Dedifferentiated amniotic fluid mesenchymal stem cell (primary cell): ENCODE measurements at regions not wholly inside any gene's neighbourhood (a gene's known extent, or its start where the extent isn't known, plus 50 kb on each side); places are given as distances from the start of the nearest gene placed in this dataset.
"Not testable (repeated sequence)": the region's sequence is repeated elsewhere in the genome, so short reads cannot be mapped to it uniquely, and the experiment has no call there.

ENCODE experiments used
- DNase-seq: peaks from one replicate; pipeline ENCODE4 v3.0.0-alpha.2; 2016; ENCODE audit errors: extremely low spot score

DNA sequence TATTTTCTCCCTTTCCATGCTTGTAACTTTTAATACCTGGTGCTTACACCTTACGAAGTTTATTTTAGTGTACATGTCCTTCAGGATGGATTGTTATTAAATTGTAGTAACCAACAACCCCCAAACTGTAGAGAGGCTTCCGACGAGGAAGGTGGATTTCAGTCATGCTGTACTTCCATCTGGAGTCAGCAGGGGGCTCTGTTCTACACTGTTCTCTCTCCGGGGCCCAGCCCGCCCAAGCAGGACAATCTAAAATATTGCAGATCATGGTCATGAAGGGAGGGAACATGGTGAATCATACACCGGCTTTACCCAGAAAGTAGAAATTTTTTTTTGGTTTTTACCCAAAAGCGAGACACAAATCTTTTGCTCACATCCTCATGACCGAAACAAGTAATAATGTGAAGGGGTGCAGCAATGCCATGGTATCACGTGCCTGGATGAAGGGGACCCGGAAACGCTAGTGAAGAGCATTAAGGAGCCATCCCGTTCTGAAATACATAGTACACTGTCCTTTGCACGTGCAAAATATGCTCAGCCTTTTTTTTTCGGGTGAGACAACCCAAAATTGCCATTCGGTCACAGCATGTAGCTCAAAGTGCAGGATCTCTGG, 884.8 kb downstream of the EPHA4 start:
- peak; percentile 67 for DNase-seq

DNA sequence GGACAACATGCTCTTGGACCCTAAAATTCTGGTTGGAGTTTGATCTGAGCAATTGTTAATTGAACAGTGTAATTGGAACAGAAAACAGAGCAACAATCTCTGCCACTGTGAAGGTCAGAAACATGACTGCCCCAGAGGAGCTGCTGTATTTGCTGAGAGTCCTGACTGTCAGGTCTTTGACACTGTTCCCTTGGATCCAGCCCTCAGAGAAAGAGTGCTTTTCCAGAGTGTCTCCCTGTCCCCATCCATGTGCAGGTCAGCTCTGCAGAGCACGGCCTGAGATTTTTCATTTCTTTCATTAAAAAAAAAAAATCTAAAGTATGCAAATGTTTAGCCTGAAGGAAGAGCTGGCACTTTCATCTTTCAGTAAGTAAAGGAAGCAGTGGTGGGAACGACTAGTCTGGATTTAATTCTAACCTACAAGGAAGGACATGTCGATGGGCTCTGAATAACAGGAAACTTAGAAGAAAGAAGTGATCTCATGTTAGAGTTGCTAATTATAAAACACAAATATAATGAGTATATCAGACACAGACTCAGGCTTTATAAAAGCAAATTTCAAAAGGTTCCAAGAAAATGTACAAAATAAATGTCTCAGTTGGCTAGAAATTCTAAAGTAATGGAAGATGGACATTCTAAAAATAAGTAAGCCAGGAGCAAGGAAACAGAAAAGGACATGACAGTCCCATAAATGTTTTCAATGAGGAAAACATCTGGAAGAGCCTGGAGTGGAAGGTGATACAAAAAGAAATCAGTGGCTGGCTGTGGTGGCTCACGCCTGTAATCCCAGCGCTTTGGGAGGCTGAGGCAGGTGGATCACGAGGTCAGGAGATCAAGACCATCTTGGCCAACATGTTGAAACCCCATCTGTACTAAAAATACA, 876.5 kb downstream of the EPHA4 start:
- DNase-seq, result no peak

DNA sequence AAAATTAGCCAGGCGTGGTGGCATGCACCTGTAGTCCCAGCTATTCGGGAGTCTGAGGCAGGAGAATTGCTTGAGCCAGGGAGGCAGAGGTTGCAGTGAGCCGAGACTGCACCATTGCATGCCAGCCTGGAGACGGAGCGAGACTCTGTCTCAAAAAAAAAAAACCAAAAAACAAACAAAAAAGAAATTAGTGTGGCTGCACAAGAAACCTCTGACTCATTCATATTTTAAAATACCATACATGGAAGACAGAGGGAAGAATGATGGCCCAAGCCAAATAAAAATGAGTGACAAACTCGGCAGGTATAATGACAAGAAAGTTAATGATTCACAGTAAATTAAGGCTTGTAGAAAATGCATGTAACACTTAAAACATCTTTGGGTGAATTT, 875.8 kb downstream of the EPHA4 start:
- no peak for DNase-seq

DNA sequence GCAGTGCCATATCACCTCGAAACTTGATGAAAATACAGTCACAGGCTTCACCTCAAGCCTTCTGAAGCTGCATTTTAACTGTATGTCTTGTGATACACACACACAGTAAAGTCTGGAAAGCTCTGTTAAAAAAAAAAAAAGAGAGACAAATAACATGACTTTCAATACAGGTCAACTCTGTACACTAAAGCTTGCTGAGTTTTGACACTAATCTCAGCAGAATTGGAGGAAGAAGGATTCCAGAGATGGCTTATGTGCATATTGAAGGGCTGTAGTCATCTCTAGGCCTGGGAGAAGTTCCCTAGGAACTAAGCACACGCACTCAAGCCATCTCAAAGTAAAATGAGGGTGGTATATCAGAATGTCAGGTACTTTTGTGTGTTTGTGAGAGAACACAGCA, 875.1 kb downstream of the EPHA4 start:
- no peak for DNase-seq

DNA sequence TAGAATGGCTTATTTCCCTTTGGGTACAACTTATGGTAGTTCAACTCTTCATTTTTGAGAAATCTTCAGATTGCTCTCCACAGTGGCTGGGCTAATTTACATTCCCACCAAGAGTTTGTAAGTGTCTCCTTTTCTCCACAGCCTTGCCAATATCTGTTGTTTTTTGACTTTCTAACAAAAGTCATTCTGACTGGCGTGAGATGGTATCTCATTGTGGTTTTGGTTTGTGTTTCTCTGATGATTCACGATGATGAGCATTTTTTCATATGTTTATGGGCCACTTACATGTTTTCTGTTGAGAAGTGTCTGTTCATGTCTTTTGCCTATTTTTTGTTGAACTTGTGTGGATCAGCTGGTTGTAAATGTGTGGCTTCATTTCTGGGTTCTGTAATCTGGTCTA, 871.0 kb downstream of the EPHA4 start:
- DNase-seq, result no peak

DNA sequence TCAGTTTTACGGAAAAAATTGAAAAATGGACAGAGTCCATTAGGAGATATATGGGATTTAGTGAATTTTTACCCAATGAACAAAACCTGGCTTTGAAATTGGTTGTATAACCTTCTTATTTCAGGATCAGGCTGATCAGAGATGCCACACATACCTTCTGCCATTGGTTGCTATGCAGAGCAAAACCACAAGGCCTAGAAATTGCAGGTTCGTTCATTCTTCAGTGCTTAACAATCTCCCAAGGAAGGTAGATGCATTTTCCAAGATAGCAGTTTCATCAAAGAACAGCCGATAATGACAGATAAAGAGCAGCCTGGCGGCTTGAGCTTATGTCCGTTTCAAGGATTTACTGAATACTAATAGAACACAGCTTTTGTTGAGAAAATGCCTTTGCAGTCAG, 868.8 kb downstream of the EPHA4 start:
- no peak for DNase-seq

DNA sequence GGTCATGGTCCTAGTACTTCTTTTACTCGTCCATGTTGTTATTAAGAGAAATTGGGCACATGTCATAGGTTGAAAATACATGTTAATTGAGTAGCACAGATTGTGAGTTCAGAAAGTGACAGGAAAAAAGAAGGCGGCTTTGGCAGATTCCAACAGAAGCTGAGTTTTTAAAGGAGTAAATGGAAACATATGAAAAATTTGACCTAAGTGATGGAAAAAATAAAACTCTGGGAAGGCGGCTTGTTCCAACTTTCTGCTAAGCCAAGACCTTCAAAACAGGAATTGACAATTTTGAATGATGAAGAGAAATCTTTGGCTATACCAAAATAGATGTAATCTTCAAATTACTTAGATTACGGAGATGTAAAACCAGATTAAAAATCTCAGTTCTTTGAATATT, 868.0 kb downstream of the EPHA4 start:
- no peak for DNase-seq

DNA sequence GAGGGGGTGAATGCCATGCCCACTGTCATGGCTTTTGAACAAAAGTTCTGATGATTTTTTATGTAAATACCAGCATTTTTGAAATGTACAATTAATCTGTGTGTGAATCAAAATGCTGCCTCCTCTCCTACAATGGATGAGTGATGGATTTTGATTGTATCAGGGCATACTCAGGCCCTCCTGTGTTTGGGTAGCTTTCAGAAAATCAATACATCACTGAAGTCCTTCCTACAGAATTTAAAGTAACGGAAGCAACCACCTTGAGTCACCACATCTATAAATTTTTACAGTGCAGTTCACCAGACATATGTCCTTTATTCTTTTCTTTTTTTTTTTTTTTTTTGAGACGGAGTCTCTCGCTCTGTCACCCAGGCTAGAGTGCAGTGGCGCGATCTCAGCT, 867.3 kb downstream of the EPHA4 start:
- no peak for DNase-seq

DNA sequence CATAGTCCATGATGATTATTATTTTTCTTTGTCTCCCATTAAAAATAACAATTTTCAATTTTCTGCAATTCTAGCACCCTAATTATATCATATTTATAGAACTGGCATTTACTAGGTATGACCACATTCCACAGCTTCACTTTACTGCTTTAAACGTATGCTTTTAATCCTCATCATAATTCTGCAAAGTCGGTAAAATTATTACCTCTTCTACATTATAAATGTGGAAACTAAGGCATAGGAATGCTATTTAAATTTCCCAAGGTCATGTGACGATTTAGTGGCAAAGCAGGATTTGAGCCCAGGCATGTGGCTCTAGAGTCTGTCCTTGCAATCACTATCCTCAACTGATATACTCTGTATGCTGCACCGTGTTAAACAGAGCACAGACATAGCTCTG, 866.4 kb downstream of the EPHA4 start:
- DNase-seq, result no peak

DNA sequence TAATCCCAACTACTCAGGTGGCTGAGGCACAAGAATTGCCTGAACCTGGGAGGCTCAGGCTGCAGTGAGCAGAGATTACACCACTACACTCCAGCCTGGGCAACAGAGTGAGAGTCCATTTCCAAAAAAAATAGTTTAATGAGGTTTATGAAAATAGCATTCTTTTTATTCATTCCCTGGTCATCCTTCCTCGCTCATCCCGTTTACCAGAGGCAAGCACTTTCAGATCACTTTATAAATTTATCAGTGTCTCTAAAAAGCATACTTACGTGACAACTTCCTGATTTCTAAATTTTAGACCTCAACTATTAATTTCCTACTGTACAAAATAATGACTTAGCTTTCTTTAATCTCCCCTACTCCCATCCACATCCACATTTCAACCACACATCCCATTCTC, 864.8 kb downstream of the EPHA4 start:
- DNase-seq, result no peak

DNA sequence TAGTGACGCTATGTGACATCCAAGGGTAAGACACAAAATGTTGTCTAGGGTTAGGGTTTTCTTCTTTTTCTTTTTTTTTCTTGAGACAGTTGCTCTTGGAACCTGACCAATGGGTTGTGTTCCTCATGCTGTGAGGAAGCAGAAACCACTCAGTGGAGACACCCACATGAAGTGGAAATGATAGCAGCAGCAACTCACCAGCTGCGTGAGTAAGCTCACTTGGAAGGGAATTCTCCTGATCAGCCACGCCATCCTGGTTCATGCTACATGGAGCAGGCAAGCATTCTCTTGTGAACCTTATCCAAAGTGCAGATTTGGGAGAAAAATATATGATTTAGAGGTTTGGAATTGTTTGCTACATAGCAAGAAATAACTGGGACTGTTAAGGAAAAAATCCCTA, 863.7 kb downstream of the EPHA4 start:
- peak; percentile 68 for DNase-seq

DNA sequence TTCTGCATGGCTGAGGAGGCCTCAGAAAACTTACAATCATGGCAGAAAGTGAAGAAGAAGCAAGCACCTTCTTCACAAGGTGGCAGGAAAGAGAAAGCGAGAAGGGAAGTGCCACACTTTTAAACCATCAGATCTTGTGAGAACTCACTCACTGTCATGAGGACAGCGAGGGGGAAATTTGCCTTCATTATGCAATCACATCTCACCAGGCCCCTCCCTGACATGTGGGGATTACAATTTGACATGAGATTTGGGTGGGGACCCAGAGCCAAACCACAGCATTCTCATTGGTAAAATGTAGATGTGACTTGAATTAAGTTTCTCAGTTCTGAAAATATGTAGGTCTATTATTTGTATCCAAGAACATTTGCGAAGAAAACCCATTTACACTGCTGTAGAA, 854.8 kb downstream of the EPHA4 start:
- no peak for DNase-seq

DNA sequence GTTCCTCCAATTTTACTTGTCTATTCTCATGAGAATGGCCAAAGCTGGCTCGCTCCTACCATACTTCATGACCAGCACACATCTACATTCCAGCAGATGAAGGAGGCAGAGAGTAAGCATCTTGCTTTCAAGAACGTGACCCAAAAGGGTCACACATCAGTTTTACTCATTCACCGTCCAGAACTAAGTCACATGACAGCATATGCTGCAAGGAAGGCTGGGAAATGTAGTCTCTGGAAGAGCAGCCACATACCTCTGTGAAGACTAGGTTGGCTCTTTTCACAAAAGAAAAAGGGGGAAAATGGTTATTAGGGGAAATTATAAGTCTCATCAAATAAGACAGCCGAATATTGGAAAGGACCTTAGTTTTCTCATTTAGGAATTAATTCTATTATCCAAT, 835.3 kb downstream of the EPHA4 start:
- DNase-seq, result no peak

DNA sequence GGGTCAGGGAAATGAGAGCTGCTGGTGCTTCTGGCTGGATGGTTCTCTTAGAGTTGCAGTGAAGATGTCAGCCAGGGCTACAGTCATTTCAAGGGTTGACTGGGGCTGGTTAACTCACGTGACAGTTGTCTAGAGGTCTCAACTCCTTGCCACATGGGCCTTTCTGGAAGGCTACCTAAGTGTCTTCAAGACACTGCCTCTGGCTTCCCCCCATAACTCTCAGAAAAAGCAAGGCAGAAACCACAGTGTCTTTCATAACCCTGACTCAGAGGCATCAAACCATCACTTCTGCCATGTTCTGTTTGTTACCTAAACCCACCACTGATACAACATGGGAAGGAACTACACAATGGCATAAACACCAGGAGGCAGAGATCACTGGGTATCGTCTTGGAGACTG, 828.9 kb downstream of the EPHA4 start:
- no peak for DNase-seq

DNA sequence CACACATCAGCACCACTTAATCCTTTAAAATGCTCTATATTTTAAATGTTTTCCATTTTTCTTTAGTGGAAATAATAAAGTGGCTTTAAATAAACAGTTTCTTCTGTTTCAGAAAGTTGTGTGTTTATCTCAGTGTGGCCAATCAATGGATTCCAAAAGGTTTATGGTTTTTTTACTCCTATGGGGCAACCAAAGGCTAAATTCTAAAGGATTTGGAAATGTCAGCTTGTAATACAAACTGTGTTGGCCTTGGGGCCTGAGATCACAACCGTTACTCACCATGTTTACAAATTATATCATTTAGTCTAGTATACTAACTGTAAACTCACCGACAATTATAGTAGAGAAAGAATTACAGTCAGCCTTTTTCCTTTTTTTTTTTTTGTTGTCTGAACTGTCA, 827.2 kb downstream of the EPHA4 start:
- peak; percentile 18 for DNase-seq

DNA sequence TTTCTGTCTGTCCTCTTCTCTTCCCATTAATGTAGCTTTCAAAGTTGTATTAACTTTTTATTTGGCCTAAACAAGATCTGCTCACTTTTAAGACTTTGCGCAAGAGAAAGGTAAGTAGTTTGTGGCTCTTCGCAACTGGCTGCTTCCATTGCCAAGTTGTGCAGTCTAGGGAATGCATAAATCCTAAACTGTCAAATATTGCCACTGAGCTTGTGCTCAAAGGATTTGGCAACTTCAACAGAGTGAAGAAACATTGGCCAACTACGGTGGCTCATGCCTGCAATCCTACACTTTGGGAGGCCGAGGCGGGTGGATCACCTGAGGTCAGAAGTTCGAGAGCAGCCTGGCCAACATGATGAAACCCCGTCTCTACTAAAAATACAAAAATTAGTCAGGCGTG, 826.4 kb downstream of the EPHA4 start:
- no peak for DNase-seq

DNA sequence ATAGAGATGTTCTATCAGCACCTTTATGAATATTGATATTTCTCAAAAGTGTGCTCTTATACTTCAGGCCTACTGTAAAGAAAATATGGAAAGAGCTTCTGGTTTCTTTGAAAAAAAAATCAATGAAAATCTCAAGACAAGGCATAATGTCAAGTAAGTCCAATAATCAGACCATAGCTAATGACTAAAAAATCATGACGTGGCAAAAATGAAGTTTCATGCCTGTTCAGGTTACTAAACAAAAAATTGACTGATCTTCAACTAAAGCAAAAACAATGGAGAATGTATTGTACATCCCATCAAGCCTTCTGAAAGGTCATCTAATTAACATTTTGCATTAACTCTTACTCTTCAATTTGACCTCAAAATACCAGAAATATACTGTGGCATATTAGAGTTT, 824.4 kb downstream of the EPHA4 start:
- DNase-seq, result no peak

DNA sequence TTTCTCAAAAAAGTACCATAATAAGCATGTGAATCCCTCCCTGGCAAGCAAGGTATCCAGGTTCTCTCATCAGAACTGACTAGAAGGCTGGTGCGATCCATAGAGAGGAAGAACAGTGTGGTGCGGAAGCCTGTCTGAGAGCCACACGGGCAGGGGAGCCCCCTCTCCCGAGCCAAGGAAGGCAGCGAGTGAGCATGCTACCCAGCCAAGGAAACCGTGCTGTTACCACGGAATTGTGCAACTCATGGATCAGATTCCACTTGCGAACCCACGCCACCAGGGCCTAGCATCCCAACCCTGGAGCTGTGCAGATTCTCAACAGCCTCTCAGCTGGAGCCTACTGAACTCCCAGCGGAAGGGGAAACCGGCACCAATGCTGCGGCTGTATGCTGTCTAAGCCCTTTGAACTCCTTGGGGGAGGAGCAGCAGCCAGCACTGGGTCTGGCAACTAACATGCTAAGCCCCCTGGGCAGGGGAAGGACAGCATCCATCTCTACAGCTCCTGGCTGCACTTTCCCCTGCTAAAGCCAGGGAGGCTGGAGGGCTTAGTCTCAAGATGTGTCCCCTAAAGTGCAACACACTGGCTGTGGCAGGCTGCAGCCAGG, 823.1 kb downstream of the EPHA4 start:
- no peak for DNase-seq

DNA sequence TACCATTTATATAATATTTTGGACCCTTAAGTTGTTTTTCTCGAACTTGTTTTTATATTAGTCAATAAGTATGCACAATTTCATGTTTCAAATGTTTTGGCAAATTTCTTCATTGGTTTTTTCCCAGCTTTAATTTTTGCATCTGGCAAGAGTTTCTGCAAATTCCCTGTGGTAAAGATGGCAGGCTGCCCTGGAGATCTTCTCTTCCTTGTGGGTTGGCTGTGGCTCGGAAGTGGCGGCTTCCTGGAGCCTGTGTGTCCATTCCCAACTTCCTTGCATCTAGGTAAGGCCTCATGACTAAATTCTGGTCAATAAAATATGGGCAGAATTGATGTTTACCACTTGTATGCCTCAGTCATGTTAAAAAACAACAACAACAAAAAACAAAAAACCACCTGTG, 818.6 kb downstream of the EPHA4 start:
- no peak for DNase-seq

DNA sequence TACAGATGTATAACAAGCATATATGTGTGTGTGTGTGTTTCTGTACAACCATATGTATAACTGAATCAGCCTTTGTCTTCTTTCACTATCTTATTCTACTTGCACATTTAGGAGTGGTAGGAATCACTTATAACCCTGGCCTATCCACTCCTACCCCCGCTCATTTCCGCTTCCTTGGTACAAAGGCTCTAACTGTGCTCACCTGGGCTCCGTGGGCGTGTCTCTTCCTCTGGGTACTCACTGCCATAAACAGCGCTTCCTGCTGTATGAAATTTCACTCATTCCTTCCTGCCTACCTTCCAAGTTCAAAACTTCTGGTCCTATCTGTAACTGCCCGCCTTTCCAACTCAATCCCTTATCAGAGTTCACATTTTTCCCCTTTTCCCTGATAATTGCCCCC, 815.5 kb downstream of the EPHA4 start:
- no peak for DNase-seq

DNA sequence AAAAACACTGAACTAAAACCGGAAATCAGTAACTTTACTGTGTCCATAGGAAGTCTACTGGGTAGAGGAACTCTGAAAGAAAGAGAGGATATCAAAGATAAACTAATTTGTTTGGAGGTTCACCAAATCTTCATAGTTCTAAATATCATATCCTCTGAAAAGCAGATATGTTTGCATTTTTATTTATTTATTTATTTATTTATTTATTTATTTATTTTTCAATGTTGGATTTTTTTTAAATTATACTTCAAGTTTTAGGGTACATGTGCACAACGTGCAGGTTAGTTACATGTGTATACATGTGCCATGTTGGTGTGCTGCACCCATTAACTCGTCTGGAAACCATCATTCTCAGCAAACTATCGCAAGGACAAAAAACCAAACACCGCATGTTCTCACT, 813.7 kb downstream of the EPHA4 start:
- not testable (repeated sequence) for DNase-seq

DNA sequence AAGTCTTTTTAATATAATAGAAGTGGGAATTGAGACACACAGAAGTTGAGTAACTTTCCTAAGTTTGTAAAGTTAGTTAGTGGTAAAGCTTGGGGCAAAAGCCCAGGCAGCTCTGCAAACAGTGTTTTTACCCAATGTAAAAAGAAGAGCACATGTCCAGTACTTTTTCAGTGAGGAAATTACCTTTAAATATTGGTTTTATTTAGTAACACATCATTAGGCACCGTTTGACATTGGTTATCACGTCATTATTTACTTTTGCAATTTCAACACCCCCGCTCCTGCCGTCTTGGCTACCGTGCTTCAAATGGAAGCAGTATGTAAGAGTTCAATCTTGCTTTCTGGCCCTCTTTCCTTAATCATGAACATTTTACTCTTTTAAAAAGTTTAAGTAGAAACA, 807.9 kb downstream of the EPHA4 start:
- DNase-seq, result no peak

DNA sequence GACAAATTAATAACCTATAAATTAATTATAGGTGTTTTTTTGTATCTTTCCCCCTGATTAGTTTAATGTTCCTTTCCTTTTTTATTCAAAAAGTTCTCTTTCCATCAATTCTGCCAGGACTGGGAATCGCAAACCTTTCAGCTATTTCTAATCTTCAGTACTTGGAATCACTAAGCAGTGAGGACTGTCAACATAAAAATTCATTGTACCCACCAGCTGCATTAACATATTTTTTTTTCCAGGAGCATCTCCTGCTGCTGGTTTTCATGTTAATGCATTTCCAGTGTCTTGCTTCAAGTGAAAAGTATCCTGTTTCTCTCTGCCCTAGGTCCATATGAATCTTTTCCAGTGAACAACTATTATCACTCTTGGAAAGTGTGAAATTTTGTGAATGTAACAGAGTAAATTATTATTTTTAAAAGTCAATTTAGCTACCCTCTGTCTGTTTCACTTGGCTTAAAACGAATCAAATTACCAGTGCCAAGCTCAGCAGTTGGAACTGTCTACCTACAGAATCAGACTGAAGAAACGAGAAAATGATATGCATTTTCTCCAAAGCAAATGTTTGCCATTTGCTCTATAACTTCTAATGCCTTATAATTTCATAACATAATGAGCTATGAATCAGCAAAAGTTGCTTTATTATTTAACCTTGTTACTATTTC, 804.4 kb downstream of the EPHA4 start:
- DNase-seq, result no peak
